Left forelimb (tissue), 1 donor: ENCODE measurements at regions not wholly inside any gene's neighbourhood (a gene's known extent, or its start where the extent isn't known, plus 50 kb on each side); places are given as distances from the start of the nearest gene placed in this dataset.
A peak's percentile ranks its signal among the peaks of the same experiment; 100 is the strongest.
"Not testable (repeated sequence)": the region's sequence is repeated elsewhere in the genome, so short reads cannot be mapped to it uniquely, and the experiment has no call there.

ENCODE experiments used
- DNase-seq: peaks from one replicate; pipeline ENCODE4 v3.0.0-alpha.2; 2018; ENCODE audit warnings: low spot score

- DNase-seq: no peak
Observed at GRCh38 chr14:76264384-76264783, 111.6 kb upstream of the ESRRB start.

- peak; percentile 74 for DNase-seq
Observed at GRCh38 chr14:76267322-76268046, 108.5 kb upstream of the ESRRB start.

GRCh38 chr14:76268047-76268431, 107.9 kb upstream of the ESRRB start:
- no peak for DNase-seq

GRCh38 chr14:76268700-76269099, 107.2 kb upstream of the ESRRB start:
- DNase-seq: no peak

GRCh38 chr14:76271041-76271755, 104.7 kb upstream of the ESRRB start:
- no peak for DNase-seq

GRCh38 chr14:76272349-76272748, 103.6 kb upstream of the ESRRB start:
- DNase-seq: no peak

- no peak for DNase-seq
Observed at GRCh38 chr14:76272774-76273173, 103.2 kb upstream of the ESRRB start.

- no peak for DNase-seq
Observed at GRCh38 chr14:76273346-76273745, 102.6 kb upstream of the ESRRB start.

- DNase-seq: no peak
Observed at GRCh38 chr14:76274324-76274723, 101.6 kb upstream of the ESRRB start.

- DNase-seq: no peak
Observed at GRCh38 chr14:76277586-76278130, 98.3 kb upstream of the ESRRB start.

GRCh38 chr14:76280221-76280620, 95.7 kb upstream of the ESRRB start:
- no peak for DNase-seq

GRCh38 chr14:76282581-76282980, 93.4 kb upstream of the ESRRB start:
- DNase-seq: no peak

GRCh38 chr14:76287063-76287462, 88.9 kb upstream of the ESRRB start:
- no peak for DNase-seq

- DNase-seq: no peak
Observed at GRCh38 chr14:76289276-76289675, 86.7 kb upstream of the ESRRB start.

GRCh38 chr14:76292561-76292960, 83.4 kb upstream of the ESRRB start:
- no peak for DNase-seq

GRCh38 chr14:76293221-76293620, 82.7 kb upstream of the ESRRB start:
- DNase-seq: no peak

- DNase-seq: no peak
Observed at GRCh38 chr14:76293923-76294322, 82.0 kb upstream of the ESRRB start.

GRCh38 chr14:76294876-76295275, 81.1 kb upstream of the ESRRB start:
- no peak for DNase-seq

- no peak for DNase-seq
Observed at GRCh38 chr14:76298896-76299295, 77.0 kb upstream of the ESRRB start.

GRCh38 chr14:76303188-76303587, 72.7 kb upstream of the ESRRB start:
- DNase-seq: not testable (repeated sequence)

- DNase-seq: no peak
Observed at GRCh38 chr14:76304536-76305267, 71.2 kb upstream of the ESRRB start.

- DNase-seq: no peak
Observed at GRCh38 chr14:76305268-76305826, 70.6 kb upstream of the ESRRB start.
